Liver (tissue), 7 donors: ENCODE measurements at regions not wholly inside any gene's neighbourhood (a gene's known extent, or its start where the extent isn't known, plus 50 kb on each side); places are given as distances from the start of the nearest gene placed in this dataset.
A peak's percentile ranks its signal among the peaks of the same experiment; 100 is the strongest.

ENCODE experiments used
- DNase-seq: peaks from one replicate; pipeline ENCODE4 v3.0.0-alpha.2; 2017; ENCODE audit warnings: low spot score
- H3K27ac ChIP-seq, 2 donors: one replicate each; pipeline ENCODE4 v1.7.0; 2013; ENCODE audit warnings: inconsistent platforms in 2 of 2, low read length in 2 of 2, control low read depth in 1 of 2, low read depth in 1 of 2, mild to moderate bottlenecking in 1 of 2
- H3K27me3 ChIP-seq, 4 donors: one replicate each; pipeline versions ENCODE4 v1.6.1 to v1.7.0; 2013; ENCODE audit warnings: low read length in 3 of 4, inconsistent platforms in 1 of 4, mild to moderate bottlenecking in 1 of 4, moderate library complexity in 1 of 4; ENCODE audit not compliant: control insufficient read depth in 4 of 4, insufficient read depth in 4 of 4
- H3K36me3 ChIP-seq, 4 donors: one replicate each; pipeline versions ENCODE4 v1.6.1 to v1.7.0; 2013; ENCODE audit warnings: low read length in 3 of 4, mild to moderate bottlenecking in 3 of 4, low read depth in 1 of 4, moderate library complexity in 1 of 4; ENCODE audit not compliant: control insufficient read depth in 4 of 4, insufficient read depth in 3 of 4
- H3K4me1 ChIP-seq, 4 donors: one replicate each; pipeline versions ENCODE4 v1.6.1 to v1.7.0; 2013; ENCODE audit warnings: low read length in 3 of 4, mild to moderate bottlenecking in 3 of 4, moderate library complexity in 1 of 4; ENCODE audit not compliant: control insufficient read depth in 4 of 4, insufficient read depth in 4 of 4
- H3K4me3 ChIP-seq, 3 donors: one replicate each; pipeline versions ENCODE4 v1.6.1 to v1.7.0; 2013; ENCODE audit warnings: low read length in 3 of 3, control low read depth in 1 of 3, low read depth in 1 of 3, mild to moderate bottlenecking in 1 of 3
- H3K9ac ChIP-seq, 2 donors: one replicate each; pipeline ENCODE4 v1.7.0; 2013; ENCODE audit warnings: low read length in 2 of 2, mild to moderate bottlenecking in 2 of 2, moderate library complexity in 2 of 2, control low read depth in 1 of 2, low read depth in 1 of 2
- H3K9me3 ChIP-seq, 4 donors: one replicate each; pipeline versions ENCODE4 v1.6.1 to v1.7.0; 2013; ENCODE audit warnings: low read length in 3 of 4; ENCODE audit not compliant: control insufficient read depth in 4 of 4
- ATF3 ChIP-seq: IDR thresholded peaks from 2 replicates; pipeline ENCODE4 v1.6.1; 2016; ENCODE audit warnings: antibody characterized with exemption
- EGR1 ChIP-seq, 2 donors: IDR thresholded peaks; 2 replicates each; pipeline ENCODE4 v1.6.1; 2016 to 2018; ENCODE audit warnings: antibody characterized with exemption in 2 of 2, low read depth in 2 of 2
- FOXA1 ChIP-seq: IDR thresholded peaks from 2 replicates; pipeline ENCODE4 v1.6.1; 2016; ENCODE audit warnings: antibody characterized with exemption
- FOXA2 ChIP-seq: IDR thresholded peaks from 2 replicates; pipeline ENCODE4 v1.6.1; 2016; ENCODE audit warnings: antibody characterized with exemption
- GABPA ChIP-seq, 2 donors: IDR thresholded peaks in 1 of 2; conservative IDR thresholded peaks in 1 of 2; 2 replicates each; pipeline ENCODE4 v1.6.1; 2016; ENCODE audit warnings: antibody characterized with exemption in 2 of 2, mild to moderate bottlenecking in 1 of 2, moderate library complexity in 1 of 2
- HNF4A ChIP-seq, 2 donors: conservative IDR thresholded peaks; 2 replicates each; pipeline ENCODE4 v1.6.1; 2016; ENCODE audit warnings: antibody characterized with exemption in 2 of 2, mild to moderate bottlenecking in 2 of 2
- HNF4G ChIP-seq: IDR thresholded peaks from 2 replicates; pipeline ENCODE4 v1.6.1; 2016; ENCODE audit warnings: antibody characterized with exemption
- JUND ChIP-seq, 2 donors: IDR thresholded peaks; 2 replicates each; pipeline ENCODE4 v1.6.1; 2016; ENCODE audit warnings: antibody characterized with exemption in 2 of 2
- NR2F2 ChIP-seq: IDR thresholded peaks from 2 replicates; pipeline ENCODE4 v1.6.1; 2016; ENCODE audit warnings: antibody characterized with exemption
- RAD21 ChIP-seq, 2 donors: IDR thresholded peaks; 2 replicates each; pipeline ENCODE4 v1.6.1; 2016; ENCODE audit warnings: antibody characterized with exemption in 2 of 2, mild to moderate bottlenecking in 2 of 2
- REST ChIP-seq: IDR thresholded peaks from 2 replicates; pipeline ENCODE4 v1.6.1; 2016; ENCODE audit warnings: antibody characterized with exemption, mild to moderate bottlenecking
- RXRA ChIP-seq, 2 donors: IDR thresholded peaks; 2 replicates each; pipeline ENCODE4 v1.6.1; 2017 to 2018; ENCODE audit warnings: antibody characterized with exemption in 2 of 2, mild to moderate bottlenecking in 1 of 2
- SP1 ChIP-seq: IDR thresholded peaks from 2 replicates; pipeline ENCODE4 v1.6.1; 2018; ENCODE audit warnings: antibody characterized with exemption, mild to moderate bottlenecking
- TAF1 ChIP-seq: conservative IDR thresholded peaks from 2 replicates; pipeline ENCODE4 v1.6.1; 2016; ENCODE audit warnings: antibody characterized with exemption, mild to moderate bottlenecking
- YY1 ChIP-seq: IDR thresholded peaks from 2 replicates; pipeline ENCODE4 v1.6.1; 2016; ENCODE audit warnings: antibody characterized with exemption, mild to moderate bottlenecking
- WGBS: extraction: QIAGEN DNeasy Blood & Tissue Kit; methylation state at CpG from one replicate; pipeline ENCODE4 v1.1.7; 2013; 5-methylcytosine and 5-hydroxymethylcytosine counted together
- TF ChIP-seq, protein P1 (sequence below): IDR thresholded peaks from 2 replicates; pipeline ENCODE4 v1.6.1; 2016; ENCODE audit warnings: antibody characterized with exemption
- donor health status: healthy.
- donor health status: healthy.
- donor health status: healthy.
- donor health status: healthy.

GRCh38 chr5:133742431-133742988, 130.2 kb upstream of the FSTL4 start:
- H3K27me3 ChIP-seq: no peaks in the 10 kb centered on the region
- H3K36me3 ChIP-seq: no peaks in the 10 kb centered on the region
- H3K27ac ChIP-seq: no peak overlapping the region
- peak; percentile 10 for DNase-seq
- peaks cover 0 to 2% (median 0%) of the 10 kb centered on the region in 4 donors for H3K9me3 ChIP-seq
- H3K4me1 ChIP-seq: peaks cover 0 to 6% (median 0%) of the 10 kb centered on the region in 4 donors
- 67% methylated on average over 12 of the region's 12 CpGs for WGBS
- no peak overlapping the region for H3K9ac ChIP-seq
- TF ChIP-seq NR2F2: no peak
- no peak for TF ChIP-seq GABPA (IDR thresholded peaks at IDR 0.05 in 1 of 2, conservative IDR thresholded peaks at IDR 0.05 in 1 of 2)
- TF ChIP-seq RXRA (IDR thresholded peaks at IDR 0.05): no peak
- TF ChIP-seq SP1: no peak
- no peak for TF ChIP-seq FOXA1
- no peak for TF ChIP-seq ATF3
- TF ChIP-seq JUND (IDR thresholded peaks at IDR 0.05): no peak
- TF ChIP-seq RAD21 (IDR thresholded peaks at IDR 0.05): no peak
- TF ChIP-seq EGR1 (IDR thresholded peaks at IDR 0.05; ENCODE audit: low read depth in 2 of 2): no peak
- no peak for TF ChIP-seq HNF4G
- TF ChIP-seq HNF4A (conservative IDR thresholded peaks at IDR 0.05): no peak
- no peak overlapping the region for H3K4me3 ChIP-seq

GRCh38 chr5:133741818-133742355, 129.5 kb upstream of the FSTL4 start:
- Histone ChIP-seq H3K27me3 (no peaks in the 10 kb centered on the region), H3K9ac (no peak overlapping the region), H3K9me3 (peaks cover 0 to 1% (median 0%) of the 10 kb centered on the region in 4 donors), H3K36me3 (no peaks in the 10 kb centered on the region), H3K4me1 (peaks cover 0 to 6% (median 0%) of the 10 kb centered on the region in 4 donors), H3K27ac (no peak overlapping the region), H3K4me3 (no peak overlapping the region)
- DNase-seq: no peak
- TF ChIP-seq HNF4A (conservative IDR thresholded peaks at IDR 0.05) (no peak), FOXA1 (no peak), SP1 (no peak), TAF1 (no peak), HNF4G (no peak), YY1 (no peak), FOXA2 (no peak), GABPA (IDR thresholded peaks at IDR 0.05 in 1 of 2, conservative IDR thresholded peaks at IDR 0.05 in 1 of 2) (no peak), RAD21 (IDR thresholded peaks at IDR 0.05) (no peak), JUND (IDR thresholded peaks at IDR 0.05) (no peak), ATF3 (no peak), REST (no peak)
- TF ChIP-seq, protein P1, sequence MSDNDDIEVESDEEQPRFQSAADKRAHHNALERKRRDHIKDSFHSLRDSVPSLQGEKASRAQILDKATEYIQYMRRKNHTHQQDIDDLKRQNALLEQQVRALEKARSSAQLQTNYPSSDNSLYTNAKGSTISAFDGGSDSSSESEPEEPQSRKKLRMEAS: no peak
- 70% methylated on average over 4 of the region's 4 CpGs for WGBS
